22Rv1 (cell line): ENCODE measurements at regions not wholly inside any gene's neighbourhood (a gene's known extent, or its start where the extent isn't known, plus 50 kb on each side); places are given as distances from the start of the nearest gene placed in this dataset.

Source experiments
- CTCF ChIP-seq: fragments of 450-650 bp; IDR thresholded peaks from 2 replicates; pipeline ENCODE4 v1.5.1; 2017; ENCODE audit warnings: mild to moderate bottlenecking
- ZFX ChIP-seq: fragments of 450-650 bp; IDR thresholded peaks from 2 replicates; pipeline ENCODE4 v1.6.1; 2017; ENCODE audit warnings: antibody characterized with exemption, borderline replicate concordance

DNA sequence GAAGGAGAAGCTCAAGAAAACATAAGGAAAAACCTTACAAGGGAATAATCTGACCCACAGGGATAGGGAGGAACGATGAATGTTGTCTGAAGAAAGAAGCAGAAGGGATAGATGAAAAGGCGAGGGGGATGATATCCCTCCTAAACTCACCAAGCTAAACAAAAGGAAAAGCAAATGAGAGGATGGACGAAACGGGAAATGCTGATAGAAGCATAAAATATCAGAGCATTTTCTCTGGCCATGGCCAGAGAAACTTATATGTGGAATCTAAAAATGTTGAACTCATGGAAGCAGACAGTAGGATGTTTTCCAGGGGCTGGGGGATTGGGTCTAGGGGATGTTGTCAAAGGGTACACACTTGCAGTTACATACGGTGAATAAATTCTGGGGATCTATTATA is 148.4 kb upstream of the FOXQ1 start:
- TF ChIP-seq CTCF, result no peak
- no peak for TF ChIP-seq ZFX
